ENCODE measurements at regions not wholly inside any gene's neighbourhood (a gene's known extent, or its start where the extent isn't known, plus 50 kb on each side); places are given as distances from the start of the nearest gene placed in this dataset.

DNA sequence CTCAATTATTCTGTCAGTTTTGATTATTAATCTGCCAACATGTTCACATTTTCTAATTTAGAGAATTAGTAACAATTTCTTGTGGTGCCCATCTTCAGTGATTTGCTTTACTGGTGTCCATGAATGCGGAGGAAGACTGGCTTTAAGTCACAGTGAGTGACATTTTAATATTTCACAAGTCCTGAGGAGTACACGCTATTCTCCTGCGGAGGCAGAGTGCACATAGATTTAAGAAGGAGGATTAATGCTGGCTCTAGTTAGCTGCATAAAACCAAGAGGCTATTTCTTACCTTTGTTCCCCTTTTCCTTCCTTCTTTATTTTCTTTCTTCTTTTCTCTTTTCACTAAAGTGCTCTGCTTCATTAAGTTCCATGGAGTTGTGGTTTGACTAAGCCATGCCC, 495.2 kb upstream of the IGFBP7 start:
- no peaks in the 10 kb centered on the region for H4K20me1 ChIP-seq (ENCODE audit: control insufficient read depth, insufficient read depth)
- no peaks in the 10 kb centered on the region for H3K36me3 ChIP-seq (ENCODE audit: control insufficient read depth in 2 of 2, insufficient read depth in 2 of 2, low read length in 1 of 2)
- ChIA-PET RAD21 (ENCODE audit: unreplicated experiment) (no interaction called here), SMC1A (ENCODE audit: uncharacterized antibody, unreplicated experiment) (no interaction called here), POLR2A (no interaction called here), CTCF (no interaction called here)
- no peak for ATAC-seq
- no peak overlapping the region for H3K9ac ChIP-seq (ENCODE audit: control insufficient read depth, insufficient read depth, low read length)
- H3K27me3 ChIP-seq (replicated peaks in 1 of 2; ENCODE audit: control insufficient read depth in 2 of 2, insufficient read depth in 2 of 2, low read length in 1 of 2), result no peaks in the 10 kb centered on the region
- H3K4me2 ChIP-seq (ENCODE audit: control insufficient read depth, insufficient read depth), result no peak overlapping the region
- in situ Hi-C loops (cut with MboI), result no loop called here
- no peak overlapping the region for H3K27ac ChIP-seq (ENCODE audit: control insufficient read depth, insufficient read depth)
- H2AFZ ChIP-seq (ENCODE audit: control insufficient read depth, low read depth, low read length), result no peak overlapping the region
- H3K9me3 ChIP-seq (replicated peaks; ENCODE audit: control insufficient read depth, insufficient read depth, low read length), result no peaks in the 10 kb centered on the region
- 71% methylated on average over 3 of the region's 3 CpGs for WGBS (ENCODE audit: insufficient coverage, insufficient replicate concordance, low lambda C conversion rate, missing lambda C conversion rate)
- no peaks in the 10 kb centered on the region for H3K79me2 ChIP-seq (ENCODE audit: control insufficient read depth, insufficient read depth, low read length)
- no peak for TF ChIP-seq CHD4 (IDR thresholded peaks at IDR 0.05)
- no peak for TF ChIP-seq ZZZ3 (IDR thresholded peaks at IDR 0.05; ENCODE audit: control insufficient read depth, insufficient read length, low read depth)
- TF ChIP-seq, protein P1, sequence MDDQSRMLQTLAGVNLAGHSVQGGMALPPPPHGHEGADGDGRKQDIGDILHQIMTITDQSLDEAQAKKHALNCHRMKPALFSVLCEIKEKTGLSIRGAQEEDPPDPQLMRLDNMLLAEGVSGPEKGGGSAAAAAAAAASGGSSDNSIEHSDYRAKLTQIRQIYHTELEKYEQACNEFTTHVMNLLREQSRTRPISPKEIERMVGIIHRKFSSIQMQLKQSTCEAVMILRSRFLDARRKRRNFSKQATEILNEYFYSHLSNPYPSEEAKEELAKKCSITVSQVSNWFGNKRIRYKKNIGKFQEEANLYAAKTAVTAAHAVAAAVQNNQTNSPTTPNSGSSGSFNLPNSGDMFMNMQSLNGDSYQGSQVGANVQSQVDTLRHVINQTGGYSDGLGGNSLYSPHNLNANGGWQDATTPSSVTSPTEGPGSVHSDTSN (IDR thresholded peaks at IDR 0.05; ENCODE audit: insufficient replicate concordance, low read depth, low read length), result no peak
- no peak for TF ChIP-seq RAD51 (IDR thresholded peaks at IDR 0.05)
- TF ChIP-seq HDAC6 (IDR thresholded peaks at IDR 0.05; ENCODE audit: unreplicated experiment), result no peak
- no peak for TF ChIP-seq NFYB (IDR thresholded peaks at IDR 0.05; ENCODE audit: insufficient read depth, low read depth, low read length)
- no peak for TF ChIP-seq STAT1 (conservative IDR thresholded peaks at IDR 0.05)
- TF ChIP-seq, protein P2, sequence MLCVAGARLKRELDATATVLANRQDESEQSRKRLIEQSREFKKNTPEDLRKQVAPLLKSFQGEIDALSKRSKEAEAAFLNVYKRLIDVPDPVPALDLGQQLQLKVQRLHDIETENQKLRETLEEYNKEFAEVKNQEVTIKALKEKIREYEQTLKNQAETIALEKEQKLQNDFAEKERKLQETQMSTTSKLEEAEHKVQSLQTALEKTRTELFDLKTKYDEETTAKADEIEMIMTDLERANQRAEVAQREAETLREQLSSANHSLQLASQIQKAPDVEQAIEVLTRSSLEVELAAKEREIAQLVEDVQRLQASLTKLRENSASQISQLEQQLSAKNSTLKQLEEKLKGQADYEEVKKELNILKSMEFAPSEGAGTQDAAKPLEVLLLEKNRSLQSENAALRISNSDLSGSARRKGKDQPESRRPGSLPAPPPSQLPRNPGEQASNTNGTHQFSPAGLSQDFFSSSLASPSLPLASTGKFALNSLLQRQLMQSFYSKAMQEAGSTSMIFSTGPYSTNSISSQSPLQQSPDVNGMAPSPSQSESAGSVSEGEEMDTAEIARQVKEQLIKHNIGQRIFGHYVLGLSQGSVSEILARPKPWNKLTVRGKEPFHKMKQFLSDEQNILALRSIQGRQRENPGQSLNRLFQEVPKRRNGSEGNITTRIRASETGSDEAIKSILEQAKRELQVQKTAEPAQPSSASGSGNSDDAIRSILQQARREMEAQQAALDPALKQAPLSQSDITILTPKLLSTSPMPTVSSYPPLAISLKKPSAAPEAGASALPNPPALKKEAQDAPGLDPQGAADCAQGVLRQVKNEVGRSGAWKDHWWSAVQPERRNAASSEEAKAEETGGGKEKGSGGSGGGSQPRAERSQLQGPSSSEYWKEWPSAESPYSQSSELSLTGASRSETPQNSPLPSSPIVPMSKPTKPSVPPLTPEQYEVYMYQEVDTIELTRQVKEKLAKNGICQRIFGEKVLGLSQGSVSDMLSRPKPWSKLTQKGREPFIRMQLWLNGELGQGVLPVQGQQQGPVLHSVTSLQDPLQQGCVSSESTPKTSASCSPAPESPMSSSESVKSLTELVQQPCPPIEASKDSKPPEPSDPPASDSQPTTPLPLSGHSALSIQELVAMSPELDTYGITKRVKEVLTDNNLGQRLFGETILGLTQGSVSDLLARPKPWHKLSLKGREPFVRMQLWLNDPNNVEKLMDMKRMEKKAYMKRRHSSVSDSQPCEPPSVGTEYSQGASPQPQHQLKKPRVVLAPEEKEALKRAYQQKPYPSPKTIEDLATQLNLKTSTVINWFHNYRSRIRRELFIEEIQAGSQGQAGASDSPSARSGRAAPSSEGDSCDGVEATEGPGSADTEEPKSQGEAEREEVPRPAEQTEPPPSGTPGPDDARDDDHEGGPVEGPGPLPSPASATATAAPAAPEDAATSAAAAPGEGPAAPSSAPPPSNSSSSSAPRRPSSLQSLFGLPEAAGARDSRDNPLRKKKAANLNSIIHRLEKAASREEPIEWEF (IDR thresholded peaks at IDR 0.05; ENCODE audit: insufficient replicate concordance, low read depth, low read length), result no peak
- TF ChIP-seq, protein P3, sequence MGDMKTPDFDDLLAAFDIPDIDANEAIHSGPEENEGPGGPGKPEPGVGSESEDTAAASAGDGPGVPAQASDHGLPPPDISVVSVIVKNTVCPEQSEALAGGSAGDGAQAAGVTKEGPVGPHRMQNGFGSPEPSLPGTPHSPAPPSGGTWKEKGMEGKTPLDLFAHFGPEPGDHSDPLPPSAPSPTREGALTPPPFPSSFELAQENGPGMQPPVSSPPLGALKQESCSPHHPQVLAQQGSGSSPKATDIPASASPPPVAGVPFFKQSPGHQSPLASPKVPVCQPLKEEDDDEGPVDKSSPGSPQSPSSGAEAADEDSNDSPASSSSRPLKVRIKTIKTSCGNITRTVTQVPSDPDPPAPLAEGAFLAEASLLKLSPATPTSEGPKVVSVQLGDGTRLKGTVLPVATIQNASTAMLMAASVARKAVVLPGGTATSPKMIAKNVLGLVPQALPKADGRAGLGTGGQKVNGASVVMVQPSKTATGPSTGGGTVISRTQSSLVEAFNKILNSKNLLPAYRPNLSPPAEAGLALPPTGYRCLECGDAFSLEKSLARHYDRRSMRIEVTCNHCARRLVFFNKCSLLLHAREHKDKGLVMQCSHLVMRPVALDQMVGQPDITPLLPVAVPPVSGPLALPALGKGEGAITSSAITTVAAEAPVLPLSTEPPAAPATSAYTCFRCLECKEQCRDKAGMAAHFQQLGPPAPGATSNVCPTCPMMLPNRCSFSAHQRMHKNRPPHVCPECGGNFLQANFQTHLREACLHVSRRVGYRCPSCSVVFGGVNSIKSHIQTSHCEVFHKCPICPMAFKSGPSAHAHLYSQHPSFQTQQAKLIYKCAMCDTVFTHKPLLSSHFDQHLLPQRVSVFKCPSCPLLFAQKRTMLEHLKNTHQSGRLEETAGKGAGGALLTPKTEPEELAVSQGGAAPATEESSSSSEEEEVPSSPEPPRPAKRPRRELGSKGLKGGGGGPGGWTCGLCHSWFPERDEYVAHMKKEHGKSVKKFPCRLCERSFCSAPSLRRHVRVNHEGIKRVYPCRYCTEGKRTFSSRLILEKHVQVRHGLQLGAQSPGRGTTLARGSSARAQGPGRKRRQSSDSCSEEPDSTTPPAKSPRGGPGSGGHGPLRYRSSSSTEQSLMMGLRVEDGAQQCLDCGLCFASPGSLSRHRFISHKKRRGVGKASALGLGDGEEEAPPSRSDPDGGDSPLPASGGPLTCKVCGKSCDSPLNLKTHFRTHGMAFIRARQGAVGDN (IDR thresholded peaks at IDR 0.05), result no peak
- no peak for FAIRE-seq
- no peak overlapping the region for H3K4me3 ChIP-seq
- DNase-seq (ENCODE audit: low read depth, low spot score), result no peak
- BruUV-seq (replicated peaks), result no TSS peak
- no peaks in the 10 kb centered on the region for H3K4me1 ChIP-seq (ENCODE audit: control insufficient read depth, insufficient read depth, low read length)
- intact Hi-C loops (cut with micrococcal nuclease; ENCODE audit: unreplicated experiment), result no loop called here

Data from GM12878 (cell line).